ENCODE measurements at regions not wholly inside any gene's neighbourhood (a gene's known extent, or its start where the extent isn't known, plus 50 kb on each side); places are given as distances from the start of the nearest gene placed in this dataset.

DNA sequence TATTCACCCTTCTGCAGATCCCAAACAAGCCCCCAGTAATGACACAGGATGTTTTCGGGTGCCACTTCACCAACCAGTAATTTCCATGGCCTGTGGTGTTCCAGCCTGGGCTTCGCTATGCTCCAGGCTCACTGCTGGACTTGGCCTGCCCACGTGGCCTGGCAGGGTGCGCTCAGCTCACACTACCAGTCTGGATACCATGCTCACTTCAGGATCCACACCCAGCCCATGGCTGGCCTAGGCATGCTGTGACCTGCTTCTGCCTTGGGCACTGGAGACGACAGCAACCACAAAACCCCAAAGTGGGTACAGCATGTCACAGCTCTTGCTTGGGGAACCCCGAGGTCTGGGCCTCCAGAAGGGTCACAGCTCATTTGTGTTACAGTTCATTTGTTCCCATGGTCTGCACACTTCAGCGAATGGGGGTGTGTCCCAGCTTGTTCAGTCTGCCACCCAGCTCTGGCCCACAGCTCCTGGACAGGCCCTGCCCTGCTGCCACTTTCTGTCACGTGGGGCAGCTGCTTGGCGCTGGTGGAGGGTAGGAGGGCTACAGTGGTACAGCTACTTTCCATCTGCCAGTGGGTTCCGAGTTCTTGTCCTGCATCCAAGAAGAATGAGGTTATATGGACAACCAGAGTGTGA is 650.8 kb downstream of the MCTP2 start:
- Histone ChIP-seq H3K36me3 (replicated peaks; ENCODE audit: low read depth, low read length) (no peaks in the 10 kb centered on the region), H3K4me3 (ENCODE audit: low read length) (no peak overlapping the region), H3K79me2 (ENCODE audit: low read length) (no peaks in the 10 kb centered on the region), H3K9ac (ENCODE audit: low read length) (no peak overlapping the region), H3K27ac (ENCODE audit: low read length) (no peak overlapping the region), H3K4me2 (ENCODE audit: low read length) (no peak overlapping the region), H3K4me1 (ENCODE audit: low read length) (no peaks in the 10 kb centered on the region), H3K27me3 (ENCODE audit: low read depth, low read length) (no peaks in the 10 kb centered on the region), H2AFZ (ENCODE audit: low read depth, low read length) (no peak overlapping the region), H4K20me1 (ENCODE audit: insufficient read depth, low read length) (no peaks in the 10 kb centered on the region), H3K9me3 (ENCODE audit: insufficient read depth, low read length) (no peaks in the 10 kb centered on the region)
- TF ChIP-seq EZH2phosphoT487 (IDR thresholded peaks at IDR 0.05; ENCODE audit: low read depth) = no peak
- TF ChIP-seq, protein P1, sequence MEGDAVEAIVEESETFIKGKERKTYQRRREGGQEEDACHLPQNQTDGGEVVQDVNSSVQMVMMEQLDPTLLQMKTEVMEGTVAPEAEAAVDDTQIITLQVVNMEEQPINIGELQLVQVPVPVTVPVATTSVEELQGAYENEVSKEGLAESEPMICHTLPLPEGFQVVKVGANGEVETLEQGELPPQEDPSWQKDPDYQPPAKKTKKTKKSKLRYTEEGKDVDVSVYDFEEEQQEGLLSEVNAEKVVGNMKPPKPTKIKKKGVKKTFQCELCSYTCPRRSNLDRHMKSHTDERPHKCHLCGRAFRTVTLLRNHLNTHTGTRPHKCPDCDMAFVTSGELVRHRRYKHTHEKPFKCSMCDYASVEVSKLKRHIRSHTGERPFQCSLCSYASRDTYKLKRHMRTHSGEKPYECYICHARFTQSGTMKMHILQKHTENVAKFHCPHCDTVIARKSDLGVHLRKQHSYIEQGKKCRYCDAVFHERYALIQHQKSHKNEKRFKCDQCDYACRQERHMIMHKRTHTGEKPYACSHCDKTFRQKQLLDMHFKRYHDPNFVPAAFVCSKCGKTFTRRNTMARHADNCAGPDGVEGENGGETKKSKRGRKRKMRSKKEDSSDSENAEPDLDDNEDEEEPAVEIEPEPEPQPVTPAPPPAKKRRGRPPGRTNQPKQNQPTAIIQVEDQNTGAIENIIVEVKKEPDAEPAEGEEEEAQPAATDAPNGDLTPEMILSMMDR (IDR thresholded peaks at IDR 0.05; ENCODE audit: low read depth, low read length) = no peak

DNA sequence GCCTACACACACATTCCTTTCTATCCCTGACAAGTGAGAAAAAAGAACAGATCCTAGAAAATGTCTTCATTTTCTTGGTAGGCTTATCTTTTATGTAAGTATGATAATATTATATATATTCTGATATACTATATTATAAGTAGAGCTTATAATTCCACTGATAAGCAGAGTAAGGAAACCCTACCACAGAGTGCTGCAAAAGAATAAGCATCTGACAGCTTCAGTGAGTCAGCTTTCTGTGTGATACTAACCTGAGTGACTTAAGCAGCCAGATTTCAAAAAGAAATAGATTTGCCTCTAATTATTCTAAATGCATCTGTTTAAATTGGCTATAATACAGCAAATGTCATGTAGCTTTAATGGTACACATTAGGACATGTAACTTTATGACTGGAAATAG is 656.0 kb downstream of the MCTP2 start:
- Histone ChIP-seq H3K4me1 (ENCODE audit: low read length) (no peaks in the 10 kb centered on the region), H3K9me3 (ENCODE audit: insufficient read depth, low read length) (no peaks in the 10 kb centered on the region), H3K79me2 (ENCODE audit: low read length) (no peaks in the 10 kb centered on the region), H3K36me3 (replicated peaks; ENCODE audit: low read depth, low read length) (no peaks in the 10 kb centered on the region), H3K4me2 (ENCODE audit: low read length) (no peak overlapping the region), H3K4me3 (ENCODE audit: low read length) (no peak overlapping the region), H3K27me3 (ENCODE audit: low read depth, low read length) (no peaks in the 10 kb centered on the region), H2AFZ (ENCODE audit: low read depth, low read length) (no peak overlapping the region), H3K9ac (ENCODE audit: low read length) (no peak overlapping the region), H4K20me1 (ENCODE audit: insufficient read depth, low read length) (no peaks in the 10 kb centered on the region), H3K27ac (ENCODE audit: low read length) (no peak overlapping the region)
- TF ChIP-seq, protein P1 (IDR thresholded peaks at IDR 0.05; ENCODE audit: low read depth, low read length) = no peak
- TF ChIP-seq EZH2phosphoT487 (IDR thresholded peaks at IDR 0.05; ENCODE audit: low read depth) = no peak

DNA sequence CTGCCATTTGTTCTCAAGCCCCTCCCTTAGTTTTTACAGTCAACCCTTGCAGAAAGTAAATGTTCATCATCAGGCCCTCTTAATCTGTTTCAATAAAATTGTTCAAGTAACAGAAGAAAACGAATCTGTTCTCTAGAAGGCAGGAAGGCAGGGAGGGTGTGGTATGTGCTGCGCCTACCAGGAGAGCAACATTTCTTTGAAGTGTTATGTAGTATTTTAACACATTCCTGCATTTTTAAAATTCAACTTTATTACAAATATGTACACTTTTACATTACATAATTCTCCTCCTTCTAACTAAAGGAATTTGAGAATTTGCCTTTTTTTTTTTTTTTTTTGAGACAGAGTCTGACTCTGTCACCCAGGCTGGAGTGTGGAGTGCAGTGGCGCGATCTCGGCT is 657.8 kb downstream of the MCTP2 start:
- Histone ChIP-seq H4K20me1 (ENCODE audit: insufficient read depth, low read length) (no peaks in the 10 kb centered on the region), H3K27me3 (ENCODE audit: low read depth, low read length) (no peaks in the 10 kb centered on the region), H3K4me1 (ENCODE audit: low read length) (no peaks in the 10 kb centered on the region), H2AFZ (ENCODE audit: low read depth, low read length) (no peak overlapping the region), H3K79me2 (ENCODE audit: low read length) (no peaks in the 10 kb centered on the region), H3K27ac (ENCODE audit: low read length) (no peak overlapping the region), H3K9me3 (ENCODE audit: insufficient read depth, low read length) (no peaks in the 10 kb centered on the region), H3K36me3 (replicated peaks; ENCODE audit: low read depth, low read length) (no peaks in the 10 kb centered on the region), H3K9ac (ENCODE audit: low read length) (no peak overlapping the region), H3K4me2 (ENCODE audit: low read length) (no peak overlapping the region), H3K4me3 (ENCODE audit: low read length) (no peak overlapping the region)
- no peak for TF ChIP-seq EZH2phosphoT487 (IDR thresholded peaks at IDR 0.05; ENCODE audit: low read depth)
- TF ChIP-seq, protein P1 (IDR thresholded peaks at IDR 0.05; ENCODE audit: low read depth, low read length) = no peak

DNA sequence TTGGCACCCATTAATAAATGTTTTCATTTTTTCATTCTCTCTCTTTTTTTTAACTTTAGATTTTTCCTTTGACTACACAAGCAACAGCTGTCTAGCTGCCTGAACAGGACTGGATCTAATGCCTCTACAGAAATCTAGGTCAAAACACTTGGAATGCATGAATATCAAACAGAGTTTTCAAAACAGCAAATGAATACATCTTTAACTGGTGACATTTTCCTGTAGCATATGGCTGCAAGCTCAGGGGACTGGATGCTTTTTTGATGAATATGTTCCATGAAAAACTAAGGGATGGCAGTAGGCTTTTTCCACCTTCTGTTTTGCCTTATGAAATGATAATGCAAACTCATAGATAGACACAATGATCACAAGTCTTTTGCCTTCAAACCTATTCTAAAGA is 661.7 kb downstream of the MCTP2 start:
- H3K27ac ChIP-seq (ENCODE audit: low read length) = no peak overlapping the region
- no peaks in the 10 kb centered on the region for H3K36me3 ChIP-seq (replicated peaks; ENCODE audit: low read depth, low read length)
- no peak overlapping the region for H3K9ac ChIP-seq (ENCODE audit: low read length)
- no peak overlapping the region for H3K4me3 ChIP-seq (ENCODE audit: low read length)
- H2AFZ ChIP-seq (ENCODE audit: low read depth, low read length) = no peak overlapping the region
- no peaks in the 10 kb centered on the region for H3K27me3 ChIP-seq (ENCODE audit: low read depth, low read length)
- H3K79me2 ChIP-seq (ENCODE audit: low read length) = no peaks in the 10 kb centered on the region
- H3K9me3 ChIP-seq (ENCODE audit: insufficient read depth, low read length) = no peaks in the 10 kb centered on the region
- no peaks in the 10 kb centered on the region for H3K4me1 ChIP-seq (ENCODE audit: low read length)
- TF ChIP-seq, protein P1 (IDR thresholded peaks at IDR 0.05; ENCODE audit: low read depth, low read length) = no peak
- TF ChIP-seq EZH2phosphoT487 (IDR thresholded peaks at IDR 0.05; ENCODE audit: low read depth) = no peak
- no peaks in the 10 kb centered on the region for H4K20me1 ChIP-seq (ENCODE audit: insufficient read depth, low read length)
- H3K4me2 ChIP-seq (ENCODE audit: low read length) = no peak overlapping the region

Measured in OCI-LY3 (cell line).